ENCODE measurements at regions not wholly inside any gene's neighbourhood (a gene's known extent, or its start where the extent isn't known, plus 50 kb on each side); places are given as distances from the start of the nearest gene placed in this dataset.

- H3K27ac ChIP-seq (ENCODE audit: extremely low read depth, low read depth, low read length): no peak overlapping the region
- no peak overlapping the region for H3K4me3 ChIP-seq (ENCODE audit: low read depth, low read length)
- TF ChIP-seq ZNF626 (tag by site-specific recombination; IDR thresholded peaks at IDR 0.05) (no peak), ZNF548 (tag by site-specific recombination; IDR thresholded peaks at IDR 0.05) (no peak), HOXA7 (CRISPR knock-in tag; IDR thresholded peaks at IDR 0.05; ENCODE audit: borderline replicate concordance) (no peak), ZNF138 (tag by site-specific recombination; IDR thresholded peaks at IDR 0.05; ENCODE audit: borderline replicate concordance) (no peak), ZNF112 (tag by site-specific recombination; IDR thresholded peaks at IDR 0.05) (no peak), ZNF133 (tag by site-specific recombination; IDR thresholded peaks at IDR 0.05) (no peak), ZNF302 (tag by site-specific recombination; IDR thresholded peaks at IDR 0.05; ENCODE audit: low read depth) (no peak)
- CTCF ChIA-PET: no interaction called here
- POLR2A ChIA-PET: no interaction called here
- H3K9me3 ChIP-seq (ENCODE audit: control insufficient read depth, insufficient read depth, low read depth, low read length): no peaks in the 10 kb centered on the region
- no peaks in the 10 kb centered on the region for H3K36me3 ChIP-seq (ENCODE audit: control insufficient read depth in 2 of 2, insufficient read depth in 1 of 2, low read length in 2 of 2)
- H3K4me1 ChIP-seq (ENCODE audit: control insufficient read depth, insufficient read depth, low read length): no peaks in the 10 kb centered on the region
Measured at GRCh38 chr10:113226399-113226798, 276.4 kb downstream of the TCF7L2 start.

- POLR2A ChIA-PET: no interaction called here
- TF ChIP-seq ZNF530 (tag by site-specific recombination; IDR thresholded peaks at IDR 0.05; ENCODE audit: low read depth) (no peak), ZNF391 (tag by site-specific recombination; IDR thresholded peaks at IDR 0.05; ENCODE audit: borderline replicate concordance, low read depth) (no peak), GLI2 (tag by site-specific recombination; IDR thresholded peaks at IDR 0.05; ENCODE audit: borderline replicate concordance, low read depth) (no peak), ZXDB (tag by site-specific recombination; IDR thresholded peaks at IDR 0.05) (no peak), ZNF704 (tag by site-specific recombination; IDR thresholded peaks at IDR 0.05) (no peak)
- CTCF ChIA-PET: no interaction called here
- Histone ChIP-seq H3K27ac (ENCODE audit: extremely low read depth, low read depth, low read length) (no peak overlapping the region), H3K4me1 (ENCODE audit: control insufficient read depth, insufficient read depth, low read length) (no peaks in the 10 kb centered on the region), H3K36me3 (ENCODE audit: control insufficient read depth in 2 of 2, insufficient read depth in 1 of 2, low read length in 2 of 2) (no peaks in the 10 kb centered on the region), H3K4me3 (ENCODE audit: low read depth, low read length) (no peak overlapping the region), H3K9me3 (ENCODE audit: control insufficient read depth, insufficient read depth, low read depth, low read length) (no peaks in the 10 kb centered on the region)
Measured at GRCh38 chr10:113226831-113227445, 276.9 kb downstream of the TCF7L2 start.

GRCh38 chr10:113228530-113228929 is 278.5 kb downstream of the TCF7L2 start:
- POLR2A ChIA-PET: no interaction called here
- H3K9me3 ChIP-seq (ENCODE audit: control insufficient read depth, insufficient read depth, low read depth, low read length): no peaks in the 10 kb centered on the region
- H3K36me3 ChIP-seq (ENCODE audit: control insufficient read depth in 2 of 2, insufficient read depth in 1 of 2, low read length in 2 of 2): no peaks in the 10 kb centered on the region
- H3K4me3 ChIP-seq (ENCODE audit: low read depth, low read length): no peak overlapping the region
- CTCF ChIA-PET: interaction anchor here (0.6 to 1.0 kb wide), 2 partner anchors 101 to 1089 kb away, joined by 3 read pairs; no protein-coding TSS in a partner anchor
- H3K4me1 ChIP-seq (ENCODE audit: control insufficient read depth, insufficient read depth, low read length): no peaks in the 10 kb centered on the region
- H3K27ac ChIP-seq (ENCODE audit: extremely low read depth, low read depth, low read length): no peak overlapping the region
- TF ChIP-seq ZNF707 (tag by site-specific recombination; IDR thresholded peaks at IDR 0.05) (no peak), ZNF223 (tag by site-specific recombination; IDR thresholded peaks at IDR 0.05) (no peak), ZNF221 (tag by site-specific recombination; IDR thresholded peaks at IDR 0.05; ENCODE audit: borderline replicate concordance) (no peak), ZNF623 (tag by site-specific recombination; IDR thresholded peaks at IDR 0.05) (no peak), HOXC10 (CRISPR knock-in tag; IDR thresholded peaks at IDR 0.05) (no peak), ZFP41 (tag by site-specific recombination; IDR thresholded peaks at IDR 0.05; ENCODE audit: borderline replicate concordance) (no peak), ZNF416 (tag by site-specific recombination; IDR thresholded peaks at IDR 0.05) (no peak), ZBTB20 (tag by site-specific recombination; IDR thresholded peaks at IDR 0.05) (no peak), REPIN1 (tag by site-specific recombination; IDR thresholded peaks at IDR 0.05; ENCODE audit: low read depth) (no peak), SP3 (tag by site-specific recombination; IDR thresholded peaks at IDR 0.05) (no peak), ZNF776 (tag by site-specific recombination; IDR thresholded peaks at IDR 0.05; ENCODE audit: borderline replicate concordance) (no peak), PBX3 (CRISPR knock-in tag; IDR thresholded peaks at IDR 0.05) (no peak), YY2 (tag by site-specific recombination; IDR thresholded peaks at IDR 0.05) (no peak), ZNF23 (tag by site-specific recombination; IDR thresholded peaks at IDR 0.05; ENCODE audit: borderline replicate concordance) (no peak), ZNF394 (tag by site-specific recombination; IDR thresholded peaks at IDR 0.05; ENCODE audit: borderline replicate concordance) (no peak), REST (tag by site-specific recombination; IDR thresholded peaks at IDR 0.05) (no peak)

All from HEK293 (cell line).